HG02938 (cell line): ENCODE measurements at regions not wholly inside any gene's neighbourhood (a gene's known extent, or its start where the extent isn't known, plus 50 kb on each side); places are given as distances from the start of the nearest gene placed in this dataset.

Source experiments
- ATAC-seq: cut with Tn5 transposase; IDR thresholded peaks from one replicate; pipeline ENCODE4 v1.9.1; 2021; ENCODE audit warnings: mild to moderate bottlenecking, moderate library complexity; ENCODE audit not compliant: unreplicated experiment

- ATAC-seq: no peak
Measured at GRCh38 chr12:107541001-107541705, 144.4 kb upstream of the PWP1 start.

- no peak for ATAC-seq
Measured at GRCh38 chr12:107543416-107543815, 142.2 kb upstream of the PWP1 start.

- ATAC-seq: no peak
Measured at GRCh38 chr12:107543841-107544240, 141.8 kb upstream of the PWP1 start.

- no peak for ATAC-seq
Measured at GRCh38 chr12:107544937-107545336, 140.7 kb upstream of the PWP1 start.

GRCh38 chr12:107545737-107546353, 139.8 kb upstream of the PWP1 start:
- no peak for ATAC-seq

GRCh38 chr12:107547389-107547788, 138.2 kb upstream of the PWP1 start:
- ATAC-seq: no peak

GRCh38 chr12:107549651-107550480, 135.7 kb upstream of the PWP1 start:
- ATAC-seq: no peak

GRCh38 chr12:107551434-107551833, 134.2 kb upstream of the PWP1 start:
- ATAC-seq: no peak

GRCh38 chr12:107552263-107552662, 133.3 kb upstream of the PWP1 start:
- no peak for ATAC-seq

GRCh38 chr12:107553211-107553765, 132.3 kb upstream of the PWP1 start:
- ATAC-seq: no peak

- ATAC-seq: no peak
Measured at GRCh38 chr12:107554941-107555340, 130.7 kb upstream of the PWP1 start.

GRCh38 chr12:107557026-107557425, 128.6 kb upstream of the PWP1 start:
- ATAC-seq: no peak

- no peak for ATAC-seq
Measured at GRCh38 chr12:107557589-107558100, 128.0 kb upstream of the PWP1 start.

GRCh38 chr12:107558141-107558815, 127.3 kb upstream of the PWP1 start:
- no peak for ATAC-seq

GRCh38 chr12:107558816-107559382, 126.7 kb upstream of the PWP1 start:
- ATAC-seq: no peak

GRCh38 chr12:107560165-107560898, 125.3 kb upstream of the PWP1 start:
- no peak for ATAC-seq

- ATAC-seq: no peak
Measured at GRCh38 chr12:107560899-107561285, 124.7 kb upstream of the PWP1 start.

GRCh38 chr12:107564946-107565345, 120.7 kb upstream of the PWP1 start:
- no peak for ATAC-seq

GRCh38 chr12:107565551-107565950, 120.0 kb upstream of the PWP1 start:
- no peak for ATAC-seq
